ENCODE measurements at regions not wholly inside any gene's neighbourhood (a gene's known extent, or its start where the extent isn't known, plus 50 kb on each side); places are given as distances from the start of the nearest gene placed in this dataset.
"Not testable (repeated sequence)": the region's sequence is repeated elsewhere in the genome, so short reads cannot be mapped to it uniquely, and the experiment has no call there.

GRCh38 chr9:29968831-29969230 lies 2395.6 kb upstream of the C9orf72 start:
- DNase-seq = no peak

DNA sequence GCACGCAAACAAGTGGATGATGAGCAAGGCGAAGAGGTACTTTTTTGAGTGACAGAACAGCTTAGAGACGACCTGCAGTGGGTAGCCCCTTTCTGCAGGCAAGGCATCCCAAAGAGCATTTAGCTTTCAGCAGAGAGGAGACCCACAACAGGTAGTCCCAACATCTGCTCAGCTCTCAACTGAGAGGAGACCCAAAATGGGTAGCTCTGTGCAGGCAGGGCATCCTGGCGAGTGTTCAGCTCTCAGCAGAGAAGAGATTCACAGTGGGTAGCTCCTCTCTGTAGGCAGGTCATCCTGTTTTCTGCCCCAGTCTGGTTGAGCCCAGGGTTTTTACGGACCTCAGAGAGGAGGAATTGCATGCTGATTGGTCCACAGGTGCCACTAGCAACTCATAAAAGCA lies 2396.1 kb upstream of the C9orf72 start:
- DNase-seq = no peak

DNA sequence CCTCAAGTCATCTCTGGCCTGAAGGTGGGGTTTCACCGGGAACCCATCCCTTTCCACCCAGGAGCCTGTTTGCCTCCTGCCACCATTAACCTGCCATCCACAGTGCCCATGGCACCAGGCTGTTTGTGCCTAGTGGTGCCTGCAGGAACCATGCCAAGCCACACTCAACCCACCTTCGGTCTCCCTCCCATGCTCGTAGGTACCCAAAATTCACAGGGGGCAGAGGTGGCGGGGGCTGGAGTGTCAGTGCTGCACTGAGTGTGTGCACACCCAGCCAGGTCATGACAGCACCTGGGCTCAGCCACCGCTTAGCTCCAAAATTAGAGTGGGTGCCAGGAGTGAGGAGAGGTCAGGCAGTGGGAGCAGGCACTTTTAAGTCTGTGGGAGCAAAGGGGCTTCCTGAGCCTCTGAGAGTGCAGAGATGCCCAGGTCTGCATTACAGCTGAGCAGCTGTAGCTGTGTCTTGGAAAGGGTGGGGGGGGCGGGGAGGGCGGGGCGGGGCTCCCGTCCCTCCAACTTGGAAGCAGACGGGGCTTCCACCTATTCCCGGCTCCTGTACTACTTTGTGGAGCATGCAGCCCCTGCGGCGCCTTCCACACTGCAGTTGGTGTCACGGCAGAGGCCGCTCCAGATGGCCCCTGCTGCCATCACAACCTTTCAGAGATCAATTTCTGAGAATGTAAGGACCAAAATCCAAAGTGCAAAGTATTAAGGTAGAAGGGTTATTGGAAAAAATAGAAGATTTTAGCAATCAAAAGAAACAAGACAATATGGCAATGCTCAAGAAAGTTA lies 2396.8 kb upstream of the C9orf72 start:
- DNase-seq = no peak

DNA sequence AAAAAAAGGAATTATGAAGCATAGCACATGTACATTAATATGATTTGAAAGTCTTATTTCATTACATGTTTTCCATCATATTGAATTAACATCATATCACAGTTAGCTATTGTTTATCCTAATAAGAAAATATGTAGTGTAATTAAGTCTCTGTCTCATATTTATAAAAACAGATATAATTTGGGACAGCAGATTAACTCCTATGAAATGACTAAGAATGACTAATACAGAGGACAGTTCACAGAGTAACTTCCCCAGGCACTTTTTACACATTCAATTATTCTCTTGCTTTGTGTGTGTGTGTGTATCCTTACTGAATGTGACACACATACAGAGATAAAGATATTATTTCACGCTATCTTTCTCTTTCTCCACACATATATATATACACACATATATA lies 2400.9 kb upstream of the C9orf72 start:
- no peak for DNase-seq

DNA sequence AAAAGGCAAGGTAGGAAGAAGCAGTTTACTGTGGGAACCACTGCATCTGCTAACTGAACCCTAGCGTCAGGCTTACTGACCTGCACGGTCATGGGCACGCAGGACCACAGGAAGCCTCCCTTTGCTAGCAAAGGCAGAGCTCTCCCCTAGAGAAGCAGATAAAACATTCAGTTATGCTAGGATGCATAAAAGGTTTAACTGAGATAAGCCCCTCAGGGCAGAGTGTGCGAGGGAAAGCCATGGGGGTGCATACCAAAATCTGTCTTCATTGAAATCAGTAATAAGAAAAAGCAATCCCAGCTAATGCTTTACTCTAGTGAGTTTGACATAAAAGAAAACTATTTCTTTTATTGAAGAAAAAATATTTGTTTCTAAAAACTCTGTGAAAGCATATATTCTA lies 2403.7 kb upstream of the C9orf72 start:
- no peak for DNase-seq

- peak in 1 of 2 experiments; percentile 65 for DNase-seq
Observed at GRCh38 chr9:29981013-29981412, 2403.4 kb upstream of the ACO1 start.

DNA sequence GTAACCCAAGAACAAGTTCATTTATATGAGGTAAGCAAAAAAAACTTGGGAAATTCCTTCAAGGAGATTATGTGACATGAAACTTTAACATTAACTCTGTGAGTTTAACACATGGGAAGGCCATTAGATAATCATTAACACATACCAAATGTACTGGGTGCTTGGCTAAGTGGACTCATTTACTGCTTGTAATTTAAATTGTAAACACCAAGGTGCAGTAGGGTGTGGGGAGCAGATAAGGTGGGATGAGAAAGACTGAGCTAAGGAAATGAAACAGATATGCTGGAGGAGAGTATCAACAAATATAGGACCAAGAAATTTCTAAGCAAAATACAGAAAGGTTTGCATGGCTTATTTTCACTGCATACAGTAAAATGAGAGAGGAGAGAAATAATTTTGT lies 2384.8 kb upstream of the ACO1 start:
- DNase-seq = no peak

DNA sequence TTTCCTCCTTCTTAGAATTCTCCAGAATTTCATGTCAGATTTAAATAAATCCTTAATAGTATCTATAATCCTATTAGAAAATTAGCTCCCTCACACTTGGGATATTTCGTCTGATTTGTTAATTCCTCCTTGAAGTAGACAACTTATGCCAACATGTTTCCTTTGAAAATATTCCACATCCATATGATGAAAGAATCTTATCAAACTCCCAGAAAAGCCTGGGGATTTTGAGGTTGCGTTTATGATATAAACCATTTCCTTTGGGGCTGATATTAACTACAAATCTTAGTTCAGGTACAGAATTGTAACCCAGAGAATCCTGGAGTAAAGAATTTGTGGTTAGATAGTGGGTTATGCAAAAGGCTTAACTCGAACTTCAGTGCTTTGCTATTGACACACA lies 2373.8 kb upstream of the ACO1 start:
- DNase-seq = no peak

DNA sequence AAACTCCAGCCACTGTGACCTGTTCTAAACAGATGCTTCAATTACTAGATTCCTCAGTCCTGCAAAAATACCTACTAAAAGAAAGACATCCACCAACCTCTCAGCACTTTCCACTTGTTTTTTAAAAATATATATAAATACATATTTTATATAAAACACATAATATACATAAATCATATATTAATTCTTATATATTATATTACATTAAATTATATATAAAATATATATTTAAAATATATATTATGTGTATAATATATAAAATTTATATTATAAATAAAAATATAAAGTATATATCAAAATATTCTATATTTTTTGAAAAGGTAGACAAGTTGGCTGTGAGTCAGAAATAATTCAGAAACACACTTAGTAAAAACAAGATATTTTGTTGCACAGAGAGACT lies 2371.8 kb upstream of the ACO1 start:
- DNase-seq = no peak

DNA sequence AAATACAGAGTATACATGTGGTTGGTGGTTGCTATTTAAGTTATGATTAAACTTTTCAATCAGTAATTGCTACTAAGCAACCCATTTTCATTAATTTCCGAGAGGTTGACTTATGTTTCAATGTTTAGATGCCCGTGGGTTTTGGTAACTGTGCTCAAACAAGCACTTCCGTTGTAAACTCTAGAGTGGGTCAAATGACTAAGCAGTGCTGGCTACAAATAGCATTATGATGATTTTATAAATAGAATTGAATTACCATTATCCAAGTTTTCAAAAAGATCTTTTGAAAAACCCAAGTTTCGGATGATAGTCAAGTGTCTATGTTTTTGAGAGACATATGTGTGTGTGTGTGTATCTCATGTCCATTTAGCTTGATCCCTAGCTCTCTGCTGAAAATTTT lies 2369.4 kb upstream of the ACO1 start:
- no peak for DNase-seq

GRCh38 chr9:30020161-30020560 lies 2364.3 kb upstream of the ACO1 start:
- no peak for DNase-seq

DNA sequence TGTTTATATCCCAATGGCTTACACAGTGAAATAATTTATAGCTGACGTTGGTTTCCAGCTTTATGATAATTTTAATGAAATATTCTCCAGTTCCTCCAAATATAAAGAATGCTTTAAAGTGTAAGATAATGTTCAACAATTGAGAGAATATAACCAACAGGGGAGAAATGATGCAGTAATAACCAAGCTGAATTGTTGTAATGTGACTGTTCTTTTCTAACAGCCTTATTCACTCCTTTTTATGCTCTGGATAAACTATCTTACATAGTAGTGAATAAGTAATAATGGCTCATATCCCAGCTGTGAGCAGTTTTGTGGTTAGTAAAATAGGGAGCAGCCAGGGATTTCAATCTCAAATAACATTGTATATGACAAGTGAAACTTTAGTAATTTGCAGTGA lies 2348.7 kb upstream of the ACO1 start:
- DNase-seq = no peak

GRCh38 chr9:30036558-30036957 lies 2347.9 kb upstream of the ACO1 start:
- no peak for DNase-seq

DNA sequence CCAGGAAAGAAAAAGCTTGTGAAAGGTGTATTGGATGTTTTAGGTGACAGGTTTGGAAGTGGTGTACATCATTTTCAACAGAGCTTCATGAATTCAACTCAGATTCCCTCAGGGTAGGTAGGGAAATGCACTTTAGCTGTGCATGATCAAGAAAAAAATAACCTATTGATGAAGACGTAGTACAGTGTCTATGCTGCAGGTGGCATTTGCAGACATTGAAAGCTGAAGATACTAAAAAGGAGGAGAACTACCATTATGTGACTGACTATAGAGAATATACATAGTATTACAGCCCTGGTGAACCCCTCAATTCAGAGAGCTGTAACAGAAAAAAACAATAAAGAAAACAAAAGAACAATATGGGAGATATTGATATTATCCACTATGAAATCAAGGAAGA lies 2344.7 kb upstream of the ACO1 start:
- DNase-seq = no peak

- no peak for DNase-seq
Observed at GRCh38 chr9:30048396-30048795, 2336.0 kb upstream of the ACO1 start.

DNA sequence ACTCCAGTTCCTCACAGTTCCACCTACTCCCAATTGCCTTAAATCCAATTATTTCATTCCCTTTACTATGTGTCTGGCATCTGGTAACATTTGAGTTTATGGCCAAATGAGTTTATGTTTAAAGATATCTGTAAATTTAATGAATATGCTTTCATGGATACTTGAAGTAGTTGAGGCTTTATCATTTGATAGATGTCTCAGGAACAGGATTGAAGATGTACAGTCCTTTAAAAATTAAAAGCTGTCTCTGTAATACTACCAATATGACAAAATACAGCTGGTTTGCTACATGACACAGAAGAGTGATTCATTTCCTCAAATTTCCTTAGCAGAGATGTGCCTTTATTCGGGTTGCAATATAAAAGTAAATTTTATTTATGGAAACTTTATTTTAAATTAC lies 2326.0 kb upstream of the ACO1 start:
- no peak for DNase-seq

GRCh38 chr9:30060976-30061375 lies 2323.5 kb upstream of the ACO1 start:
- no peak for DNase-seq

- no peak for DNase-seq
Observed at GRCh38 chr9:30065888-30066287, 2318.6 kb upstream of the ACO1 start.

GRCh38 chr9:30069236-30069635 lies 2315.2 kb upstream of the ACO1 start:
- not testable (repeated sequence) for DNase-seq

DNA sequence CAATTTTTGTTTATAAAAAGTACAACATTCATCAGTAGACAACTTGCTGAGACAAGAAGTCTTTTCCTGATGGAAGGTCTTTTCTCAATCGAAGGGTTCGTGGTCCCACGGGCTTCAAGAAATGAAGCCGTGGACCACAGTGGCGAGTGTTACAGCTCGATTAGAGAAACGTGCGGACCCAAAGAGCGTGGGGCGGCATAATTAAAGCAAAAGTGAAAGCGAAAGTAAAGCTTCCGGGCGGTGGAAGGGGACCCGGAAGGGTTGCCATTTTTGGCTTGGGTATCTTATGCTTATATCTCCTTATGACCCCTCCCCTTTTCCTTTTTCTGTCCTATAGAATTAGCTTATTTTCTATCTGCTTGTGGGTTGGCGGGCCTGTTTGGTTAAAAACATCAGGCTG lies 2309.4 kb upstream of the ACO1 start:
- DNase-seq = no peak

DNA sequence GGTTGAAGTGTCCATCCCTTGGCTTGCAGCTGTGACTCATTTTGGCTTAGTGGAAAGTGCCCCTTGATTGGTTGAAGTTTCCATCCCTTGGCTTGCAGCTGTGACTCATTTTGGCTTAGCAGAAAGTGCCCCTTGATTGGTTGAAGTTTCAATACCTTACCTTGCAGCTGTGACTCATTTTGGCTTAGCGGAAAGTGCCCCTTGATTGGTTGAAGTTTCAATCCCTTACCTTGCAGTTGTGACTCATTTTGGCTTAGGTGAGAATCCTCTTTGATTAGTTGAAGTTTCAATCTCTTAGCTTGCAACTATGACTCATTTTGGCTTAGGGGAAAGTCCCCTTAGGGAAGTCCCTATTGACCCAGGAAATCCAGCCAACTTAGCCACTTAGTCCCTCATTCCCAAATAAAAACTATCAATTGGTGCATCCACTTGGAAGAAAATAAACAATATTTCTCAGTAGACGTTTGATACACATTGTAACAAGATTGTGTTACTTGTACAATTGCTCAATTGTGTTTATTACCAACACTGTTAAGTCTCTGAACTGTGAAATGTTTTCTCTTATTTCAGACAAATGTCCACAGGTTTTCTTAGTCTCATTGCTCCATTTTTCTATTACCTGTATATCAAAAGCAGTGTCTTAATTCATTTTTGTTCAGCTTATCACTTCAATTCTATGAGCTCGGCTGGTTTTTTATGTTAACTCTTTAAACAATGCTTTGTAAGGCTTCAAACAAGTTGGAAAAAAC lies 2308.8 kb upstream of the ACO1 start:
- DNase-seq = no peak

DNA sequence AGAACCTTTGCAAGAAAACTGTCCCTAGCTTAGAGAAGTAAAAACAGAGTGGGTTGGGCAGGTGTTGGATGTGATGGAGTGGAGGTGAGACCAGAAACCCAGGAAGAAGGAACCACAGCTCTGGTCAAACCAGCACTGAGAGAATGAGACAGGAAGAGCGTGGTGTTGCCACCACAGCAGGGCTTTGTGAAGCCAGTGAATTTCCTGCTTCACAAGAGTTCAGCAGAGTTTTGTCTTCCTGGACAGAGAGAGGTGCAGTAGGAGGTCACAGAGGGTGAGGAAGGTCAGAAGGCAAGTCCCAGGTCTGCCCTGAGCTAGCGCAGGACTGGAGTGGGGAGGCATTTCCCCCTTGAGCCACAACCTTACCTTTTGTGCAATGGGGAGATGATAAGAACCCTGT lies 2306.2 kb upstream of the ACO1 start:
- DNase-seq = no peak

GRCh38 chr9:30089428-30089827 lies 2295.0 kb upstream of the ACO1 start:
- DNase-seq = no peak

DNA sequence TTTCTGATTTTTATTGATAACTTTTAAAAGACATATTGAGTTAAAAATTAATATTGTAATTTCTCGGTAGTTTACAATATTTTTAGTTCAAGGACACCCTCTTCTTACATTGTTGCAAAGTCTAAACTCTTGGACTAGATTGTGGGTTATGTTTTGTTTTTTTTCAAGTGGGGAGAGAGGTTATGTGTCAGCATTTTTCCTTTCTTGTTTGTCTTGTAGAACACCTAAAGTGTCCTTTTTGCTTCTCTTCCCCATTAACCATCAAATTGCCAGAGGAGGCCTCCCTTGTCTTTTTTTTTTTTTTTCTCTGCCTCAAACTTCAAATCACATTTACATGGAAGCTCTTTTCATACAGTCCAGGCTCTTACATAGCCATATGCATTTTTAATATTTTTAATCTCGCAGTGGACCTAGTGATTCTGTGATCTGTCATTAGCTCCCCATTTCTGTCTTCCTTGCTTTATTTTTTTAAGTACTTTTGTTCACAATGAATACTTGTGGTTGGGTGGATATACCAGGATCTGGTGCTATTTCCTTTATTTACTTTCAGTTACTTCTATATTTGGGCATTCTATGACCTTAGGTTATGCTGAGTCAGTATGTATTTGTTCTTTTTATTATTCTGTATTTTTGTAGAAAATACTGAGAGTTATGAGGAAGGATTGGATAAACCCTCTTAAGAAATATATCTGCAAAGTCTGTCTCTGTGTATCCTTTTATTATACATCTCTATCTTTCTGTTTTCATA lies 2280.6 kb upstream of the ACO1 start:
- DNase-seq = no peak
